WTC11 (cell line): ENCODE measurements at regions not wholly inside any gene's neighbourhood (a gene's known extent, or its start where the extent isn't known, plus 50 kb on each side); places are given as distances from the start of the nearest gene placed in this dataset.

Experiments
- CREB1 ChIP-seq: sonication (generic); formaldehyde crosslinking; IDR thresholded peaks from 2 replicates; pipeline ENCODE4 v1.8.0; 2023; ENCODE audit warnings: mild to moderate bottlenecking, missing genetic modification reagents
- CREM ChIP-seq: sonication (generic); formaldehyde crosslinking; IDR thresholded peaks from 2 replicates; pipeline ENCODE4 v1.8.1; 2022; ENCODE audit warnings: mild to moderate bottlenecking, missing genetic modification reagents, moderate library complexity
- CTCF ChIP-seq: fragments of 200-600 bp; IDR thresholded peaks from 2 replicates; pipeline ENCODE4 v1.8.0; 2022; ENCODE audit warnings: antibody characterized with exemption
- USF1 ChIP-seq: sonication (generic); formaldehyde crosslinking; IDR thresholded peaks from 2 replicates; pipeline ENCODE4 v1.8.0; 2022; ENCODE audit warnings: mild to moderate bottlenecking, missing genetic modification reagents
- USF2 ChIP-seq: sonication (generic); formaldehyde crosslinking; IDR thresholded peaks from 2 replicates; pipeline ENCODE4 v1.8.1; 2023; ENCODE audit warnings: mild to moderate bottlenecking, missing genetic modification reagents, moderate library complexity
- ZNF232 ChIP-seq: sonication (generic); formaldehyde crosslinking; IDR thresholded peaks from 2 replicates; pipeline ENCODE4 v1.8.0; 2022; ENCODE audit warnings: mild to moderate bottlenecking, missing genetic modification reagents
- ZNF532 ChIP-seq: fragments of 250-450 bp; sonication (Bioruptor Pico); IDR thresholded peaks from 2 replicates; pipeline ENCODE4 v1.9.0; 2021; ENCODE audit warnings: mild to moderate bottlenecking, borderline replicate concordance
- TF ChIP-seq, protein P1 (sequence below): sonication (generic); formaldehyde crosslinking; IDR thresholded peaks from 2 replicates; pipeline ENCODE4 v1.8.0; 2022; ENCODE audit warnings: mild to moderate bottlenecking, missing genetic modification reagents

GRCh38 chr12:73274976-73275375 lies 1002.8 kb downstream of the TRHDE start:
- TF ChIP-seq CTCF = no peak
- TF ChIP-seq ZNF532 (CRISPR knock-in tag) = no peak
- no peak for TF ChIP-seq ZNF232
- TF ChIP-seq USF2 (CRISPR knock-in tag) = no peak
- TF ChIP-seq, protein P1, sequence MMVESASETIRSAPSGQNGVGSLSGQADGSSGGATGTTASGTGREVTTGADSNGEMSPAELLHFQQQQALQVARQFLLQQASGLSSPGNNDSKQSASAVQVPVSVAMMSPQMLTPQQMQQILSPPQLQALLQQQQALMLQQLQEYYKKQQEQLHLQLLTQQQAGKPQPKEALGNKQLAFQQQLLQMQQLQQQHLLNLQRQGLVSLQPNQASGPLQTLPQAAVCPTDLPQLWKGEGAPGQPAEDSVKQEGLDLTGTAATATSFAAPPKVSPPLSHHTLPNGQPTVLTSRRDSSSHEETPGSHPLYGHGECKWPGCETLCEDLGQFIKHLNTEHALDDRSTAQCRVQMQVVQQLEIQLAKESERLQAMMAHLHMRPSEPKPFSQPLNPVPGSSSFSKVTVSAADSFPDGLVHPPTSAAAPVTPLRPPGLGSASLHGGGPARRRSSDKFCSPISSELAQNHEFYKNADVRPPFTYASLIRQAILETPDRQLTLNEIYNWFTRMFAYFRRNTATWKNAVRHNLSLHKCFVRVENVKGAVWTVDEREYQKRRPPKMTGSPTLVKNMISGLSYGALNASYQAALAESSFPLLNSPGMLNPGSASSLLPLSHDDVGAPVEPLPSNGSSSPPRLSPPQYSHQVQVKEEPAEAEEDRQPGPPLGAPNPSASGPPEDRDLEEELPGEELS (CRISPR knock-in tag) = no peak
- TF ChIP-seq CREB1 (CRISPR knock-in tag) = no peak
- no peak for TF ChIP-seq CREM (CRISPR knock-in tag)
- no peak for TF ChIP-seq USF1 (CRISPR knock-in tag)
